Fibroblast of the conjunctiva (primary cell): ENCODE measurements at regions not wholly inside any gene's neighbourhood (a gene's known extent, or its start where the extent isn't known, plus 50 kb on each side); places are given as distances from the start of the nearest gene placed in this dataset.
"Not testable (repeated sequence)": the region's sequence is repeated elsewhere in the genome, so short reads cannot be mapped to it uniquely, and the experiment has no call there.

Experiments
- DNase-seq: peaks from one replicate; pipeline ENCODE4 v3.0.0-alpha.2; 2010; ENCODE audit warnings: low read depth

DNA sequence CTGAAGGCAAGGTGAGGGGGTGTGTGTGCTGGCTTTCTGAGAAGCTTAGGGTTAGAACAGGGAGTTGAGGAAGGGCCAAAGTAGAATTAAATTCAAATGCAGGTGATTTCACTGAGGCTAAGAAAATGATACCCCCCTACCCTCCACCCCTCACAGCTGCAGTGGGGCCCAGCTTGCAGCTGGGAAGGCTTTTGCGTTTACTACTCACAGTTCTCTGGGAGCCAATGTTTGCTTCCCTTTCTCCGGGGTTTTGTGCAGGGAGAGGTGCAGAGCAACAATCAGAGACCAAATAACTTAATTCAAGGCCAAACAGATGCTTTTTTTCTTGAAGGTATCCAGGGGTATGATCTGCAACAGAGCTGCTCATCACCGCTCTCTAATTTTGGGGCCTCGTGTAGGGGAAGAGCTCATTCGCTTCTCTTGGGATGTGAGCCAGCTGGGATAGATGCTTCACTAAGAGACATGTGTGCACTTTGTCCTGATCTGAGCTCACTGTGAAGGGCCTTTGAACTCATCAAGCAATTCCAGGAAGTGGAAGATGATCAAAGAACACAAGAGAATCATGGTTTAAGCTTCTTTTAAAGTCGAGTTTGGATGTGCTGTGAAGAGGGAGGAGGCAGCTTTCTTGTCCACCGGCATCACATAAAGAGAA, 122.7 kb upstream of the C1GALT1C1 start:
- DNase-seq, result no peak

DNA sequence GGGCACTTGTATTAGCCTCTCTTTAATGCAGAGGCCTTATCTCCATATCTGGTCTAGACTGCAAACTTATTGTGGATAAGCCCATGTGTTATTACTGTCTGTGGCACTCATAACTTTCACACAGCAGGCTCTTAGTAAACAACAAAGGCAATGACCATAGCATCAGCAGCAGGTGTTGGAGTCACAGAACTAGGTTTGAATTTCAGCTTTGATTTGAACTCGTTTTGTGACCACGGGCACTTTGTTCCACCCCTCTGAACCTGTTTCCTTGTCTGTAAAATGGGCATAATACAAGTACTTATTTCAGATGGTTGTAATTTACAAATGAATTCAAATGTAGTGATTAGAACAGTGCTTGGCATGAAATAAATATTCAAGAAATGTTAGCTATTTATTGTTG, 121.8 kb upstream of the C1GALT1C1 start:
- no peak for DNase-seq

DNA sequence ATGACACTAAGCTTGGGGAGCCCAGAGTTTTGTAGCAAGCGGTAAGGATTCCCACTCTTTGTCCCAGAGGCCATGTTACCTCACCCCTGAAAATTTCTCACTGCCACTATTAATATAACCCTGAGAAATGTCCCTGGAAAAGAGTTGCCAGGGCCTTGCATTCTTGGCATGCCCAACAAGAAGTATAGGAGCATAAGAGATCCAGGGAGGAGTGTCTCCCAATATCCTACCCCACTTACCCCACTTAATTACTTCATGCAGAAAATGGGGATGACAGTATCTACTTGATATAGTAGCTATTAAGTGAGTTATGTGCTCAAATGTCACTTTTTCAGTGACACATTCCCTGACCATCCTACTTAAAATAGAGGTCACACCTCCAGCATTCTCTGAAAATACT, 120.5 kb upstream of the C1GALT1C1 start:
- no peak for DNase-seq

DNA sequence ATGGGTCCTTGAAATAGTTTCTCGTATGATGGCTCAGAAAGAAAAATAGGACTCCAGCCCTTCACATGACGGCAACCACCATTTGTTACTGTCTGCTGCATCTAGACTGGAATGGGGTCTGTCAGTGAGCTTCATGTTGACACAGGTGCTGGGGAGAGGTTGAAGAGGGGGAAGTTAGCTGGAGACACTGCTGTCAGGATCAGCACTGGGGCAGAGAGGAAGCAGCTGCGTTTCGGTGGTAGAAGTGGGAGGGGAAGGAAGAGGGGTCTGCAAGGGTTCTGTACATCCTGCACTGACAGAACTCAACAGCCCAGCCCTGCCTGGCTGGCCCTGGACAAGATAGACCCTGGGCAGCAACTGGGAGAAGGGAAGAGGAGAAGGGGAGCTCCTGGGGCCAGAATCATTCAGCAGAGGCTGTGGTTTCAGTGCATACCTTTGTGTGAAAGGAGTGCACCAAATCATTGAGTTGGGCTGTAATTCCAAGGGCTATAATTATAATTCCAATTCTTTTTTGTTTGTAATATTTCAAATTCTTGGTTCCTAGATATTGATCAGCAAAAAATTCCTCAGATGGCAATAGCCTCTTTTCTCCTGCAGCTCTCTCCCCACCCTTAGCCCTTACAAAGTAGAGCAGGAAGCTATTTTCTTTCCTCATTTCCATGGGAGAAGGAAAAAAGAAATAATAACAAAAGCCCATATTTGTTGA, 119.4 kb upstream of the C1GALT1C1 start:
- DNase-seq, result no peak

DNA sequence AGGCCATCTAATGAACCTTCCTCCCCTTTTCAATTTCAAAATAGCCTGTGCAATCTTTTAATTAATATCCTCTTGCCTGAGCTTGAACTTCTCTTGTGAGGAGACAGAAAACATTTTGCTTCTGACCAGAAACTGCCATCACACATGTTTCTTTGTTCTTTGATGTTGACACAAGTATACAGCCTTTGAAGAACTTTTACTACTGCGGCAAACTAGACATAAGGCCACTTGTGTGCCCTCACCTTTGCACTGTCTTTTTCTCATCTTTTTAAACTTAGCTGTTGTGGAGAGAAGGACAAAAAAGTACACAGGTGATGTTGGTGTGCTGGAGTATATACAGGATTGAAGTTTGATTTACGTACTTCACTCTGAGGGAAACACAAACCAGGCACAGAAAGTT, 116.3 kb upstream of the C1GALT1C1 start:
- no peak for DNase-seq

DNA sequence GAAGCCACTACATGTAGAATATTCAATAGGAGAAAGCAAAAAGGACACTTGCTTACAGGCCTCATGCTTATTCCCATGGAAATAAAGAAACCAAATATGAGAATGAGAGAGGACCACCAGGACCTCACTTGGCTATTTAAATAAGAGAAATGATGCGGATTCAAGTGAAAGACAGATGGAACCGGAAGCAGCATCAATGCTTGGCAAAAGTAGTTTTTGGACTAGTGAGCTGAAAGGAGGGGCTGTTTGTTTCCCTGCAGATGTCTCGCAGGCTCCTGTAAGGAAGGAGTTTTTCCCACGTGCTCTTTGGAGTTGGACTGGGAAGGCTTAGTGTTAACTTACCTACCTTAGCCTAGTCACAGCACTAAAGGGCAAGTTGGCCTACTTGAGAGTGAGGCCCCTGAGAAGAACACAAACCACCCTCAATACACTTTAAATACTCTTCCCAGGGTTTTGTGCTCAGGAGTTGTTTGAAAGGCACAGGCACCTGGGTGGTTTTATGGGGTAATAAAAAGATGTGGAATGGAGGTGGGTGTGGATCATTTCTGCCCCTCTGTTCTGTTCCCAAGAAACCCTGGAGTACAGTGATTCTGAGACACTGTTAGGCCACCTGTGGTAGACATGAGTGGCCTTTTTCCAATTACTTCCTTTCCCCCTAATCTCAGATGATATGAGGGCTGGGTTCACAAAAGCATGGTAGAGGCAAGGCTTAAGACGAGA, 113.3 kb upstream of the C1GALT1C1 start:
- no peak for DNase-seq

DNA sequence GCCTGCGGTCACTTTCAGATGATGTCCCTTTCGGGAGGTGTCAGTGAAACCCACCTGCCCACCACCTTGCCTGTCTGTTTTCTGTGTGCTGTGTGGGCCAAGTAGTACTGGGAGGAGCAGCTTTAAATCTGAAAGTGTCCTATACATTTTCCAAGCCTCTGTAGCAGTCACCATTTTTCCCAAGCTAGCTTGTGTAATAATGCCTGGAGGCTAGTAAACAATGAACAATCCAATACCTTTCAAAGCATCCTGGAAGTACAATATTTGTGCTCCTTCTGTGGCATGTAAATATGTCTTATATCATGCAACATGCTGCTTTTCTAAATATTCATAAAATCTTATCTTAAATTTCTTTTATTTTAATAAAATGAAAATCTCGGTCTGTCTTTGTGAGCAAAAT, 111.6 kb upstream of the C1GALT1C1 start:
- no peak for DNase-seq

DNA sequence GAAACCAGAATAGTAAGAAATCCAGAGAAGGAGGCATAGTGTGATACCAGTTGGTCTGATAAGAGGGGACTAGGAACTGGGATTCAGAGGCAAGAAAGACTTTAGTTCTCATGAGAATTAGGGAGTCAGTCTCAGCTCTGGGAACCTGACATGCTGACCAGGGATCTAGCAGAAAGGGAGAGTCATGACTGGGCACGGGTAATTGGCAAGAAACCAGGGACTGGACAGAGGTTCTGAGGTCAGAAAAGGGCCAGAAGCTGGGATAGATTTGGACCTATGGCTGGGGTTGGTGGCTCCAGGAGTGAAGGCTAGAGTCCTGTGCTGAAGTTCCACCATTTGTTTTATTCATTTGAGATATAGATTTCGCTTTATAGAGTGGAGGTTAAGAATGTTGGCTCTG, 110.2 kb upstream of the C1GALT1C1 start:
- no peak for DNase-seq

DNA sequence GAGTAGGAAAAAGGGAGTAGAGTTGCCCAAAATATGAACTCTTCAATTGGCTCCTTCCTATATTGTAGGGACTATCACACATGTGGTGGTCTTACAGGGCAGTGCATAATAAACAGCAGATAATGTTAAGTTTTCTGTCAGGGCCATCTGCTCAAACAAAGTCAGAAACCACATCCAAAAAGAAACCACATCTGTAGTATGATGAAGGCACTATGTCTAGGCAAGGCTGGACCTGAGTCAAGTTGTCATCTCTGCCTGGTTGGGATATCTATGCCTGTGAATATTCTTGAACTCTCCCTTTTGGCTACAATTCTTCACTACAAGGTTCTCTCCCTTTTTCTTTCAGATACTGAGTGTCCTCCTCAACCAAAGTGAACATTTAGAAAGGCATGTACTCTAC, 109.4 kb upstream of the C1GALT1C1 start:
- no peak for DNase-seq

DNA sequence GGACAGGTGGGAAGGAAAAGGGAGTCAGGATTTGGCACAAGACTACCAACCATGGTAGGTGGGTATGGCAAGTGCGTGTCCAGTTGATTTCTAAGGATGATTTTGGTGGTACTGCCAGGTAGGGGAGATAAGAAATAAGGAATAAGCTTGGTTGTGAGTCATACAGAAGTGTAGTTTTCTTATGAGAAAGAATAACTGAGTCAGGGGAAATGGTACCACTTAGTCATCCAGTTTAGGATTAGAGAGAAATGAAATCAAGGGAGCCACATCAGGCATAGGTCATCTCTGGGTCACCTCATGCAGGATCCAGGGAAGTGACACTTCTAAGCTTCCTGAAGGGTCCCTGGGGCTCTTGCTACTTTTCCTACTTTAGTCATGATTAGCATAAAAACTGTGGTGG, 107.1 kb upstream of the C1GALT1C1 start:
- DNase-seq, result no peak

DNA sequence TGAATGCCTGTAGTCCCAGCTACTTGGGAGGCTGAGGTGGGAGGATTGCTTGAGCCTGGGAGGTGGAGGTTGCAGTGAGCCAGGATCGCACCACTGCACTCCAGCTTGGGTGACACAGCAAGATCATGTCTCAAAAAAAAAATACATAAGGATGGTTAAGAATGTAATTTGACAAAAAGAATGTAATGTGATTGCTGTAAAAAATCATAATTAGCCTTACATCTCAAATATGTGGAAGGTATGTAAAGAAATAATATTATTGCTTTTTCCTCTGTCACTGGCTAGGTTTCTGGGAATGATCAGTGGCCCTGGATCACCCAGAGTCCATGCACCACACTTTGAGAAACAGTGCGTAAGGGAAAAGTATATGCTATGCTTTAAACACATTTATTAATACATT, 106.1 kb upstream of the C1GALT1C1 start:
- DNase-seq, result no peak

DNA sequence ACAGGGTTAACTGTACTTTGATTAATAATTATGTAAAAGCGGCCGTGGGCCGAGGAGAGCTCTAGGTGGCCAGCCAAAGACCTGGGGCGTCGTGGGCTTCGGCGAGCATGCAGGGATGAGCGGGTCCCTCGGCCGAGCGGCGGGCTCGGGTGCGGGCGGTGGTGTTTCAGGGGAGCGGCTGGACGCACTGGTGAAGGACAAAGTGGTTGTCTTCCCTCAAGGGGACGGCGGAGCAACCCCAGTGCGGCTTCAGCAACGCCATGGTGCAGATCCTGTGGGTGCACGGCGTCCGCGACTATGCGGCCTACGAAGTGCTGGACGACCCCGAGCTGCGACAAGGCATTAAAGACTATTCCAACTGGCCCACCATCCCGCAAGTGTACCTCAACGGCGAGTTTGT, 103.0 kb upstream of the C1GALT1C1 start:
- no peak for DNase-seq

DNA sequence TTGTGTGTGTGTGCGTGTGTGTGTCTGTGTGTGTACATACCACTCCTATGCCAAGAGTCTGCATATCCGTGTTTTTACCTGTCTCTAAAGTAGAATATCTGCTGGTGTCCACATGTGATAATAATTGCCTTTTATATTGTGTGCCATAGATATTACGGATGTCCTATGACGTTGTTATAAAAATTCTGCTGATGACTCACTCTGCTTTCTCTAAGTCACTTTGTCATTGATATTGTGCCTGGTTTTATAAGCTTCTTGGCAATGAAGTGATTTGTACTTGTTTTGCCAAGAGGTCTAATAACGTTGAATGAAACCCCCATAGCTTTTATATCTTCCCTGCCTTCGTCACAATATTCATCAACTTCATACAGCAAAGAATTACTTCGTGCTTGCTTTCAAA, 102.6 kb upstream of the C1GALT1C1 start:
- no peak for DNase-seq

DNA sequence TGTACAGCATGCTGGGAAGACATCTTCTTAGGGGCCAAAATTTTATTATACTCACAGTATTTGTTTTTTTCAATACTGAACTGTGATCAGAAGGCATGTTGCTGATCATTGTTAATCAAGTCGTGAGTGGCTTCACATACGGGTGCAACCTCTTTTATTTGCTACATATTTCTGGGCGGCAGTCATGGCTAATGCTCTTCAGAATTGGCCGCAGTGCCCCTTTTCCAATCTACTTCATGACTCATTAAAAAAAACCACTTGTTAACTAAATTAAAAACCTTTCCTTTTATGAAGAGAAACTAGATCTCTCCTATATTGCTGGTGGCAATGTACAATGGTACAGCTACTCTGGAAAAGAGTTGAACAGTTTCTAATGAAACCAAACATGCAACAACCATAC, 101.5 kb upstream of the C1GALT1C1 start:
- no peak for DNase-seq

DNA sequence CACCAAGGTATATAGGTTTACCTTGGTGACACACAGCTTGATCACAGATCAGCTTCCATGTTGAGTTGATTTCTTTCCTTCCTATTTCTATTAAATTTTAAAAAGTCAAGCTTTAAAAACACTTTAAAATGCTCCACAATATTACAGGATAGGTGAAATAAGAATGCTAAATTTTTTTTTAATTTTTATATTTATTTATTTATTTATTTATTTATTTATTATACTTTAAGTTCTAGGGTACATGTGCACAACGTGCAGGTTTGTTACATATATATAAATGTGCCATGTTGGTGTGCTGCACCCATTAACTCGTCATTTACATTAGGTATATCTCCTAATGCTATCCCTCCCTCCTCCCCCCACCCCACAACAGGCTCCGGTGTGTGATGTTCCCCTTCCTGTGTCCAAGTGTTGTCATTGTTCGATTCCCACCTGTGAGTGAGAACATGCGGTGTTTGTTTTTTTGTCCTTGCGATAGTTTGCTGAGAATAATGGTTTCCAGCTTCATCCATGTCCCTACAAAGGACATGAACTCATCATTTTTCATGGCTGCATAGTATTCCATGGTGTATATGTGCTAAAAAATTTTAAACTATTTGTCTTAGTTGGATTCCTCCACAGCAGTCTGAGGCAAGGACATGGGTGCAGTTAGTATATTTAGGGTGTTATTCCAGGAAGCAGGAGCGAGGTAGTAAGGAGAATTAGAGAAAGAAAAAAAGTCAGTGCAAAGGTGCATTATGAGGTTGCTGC, 99.8 kb upstream of the C1GALT1C1 start:
- not testable (repeated sequence) for DNase-seq

DNA sequence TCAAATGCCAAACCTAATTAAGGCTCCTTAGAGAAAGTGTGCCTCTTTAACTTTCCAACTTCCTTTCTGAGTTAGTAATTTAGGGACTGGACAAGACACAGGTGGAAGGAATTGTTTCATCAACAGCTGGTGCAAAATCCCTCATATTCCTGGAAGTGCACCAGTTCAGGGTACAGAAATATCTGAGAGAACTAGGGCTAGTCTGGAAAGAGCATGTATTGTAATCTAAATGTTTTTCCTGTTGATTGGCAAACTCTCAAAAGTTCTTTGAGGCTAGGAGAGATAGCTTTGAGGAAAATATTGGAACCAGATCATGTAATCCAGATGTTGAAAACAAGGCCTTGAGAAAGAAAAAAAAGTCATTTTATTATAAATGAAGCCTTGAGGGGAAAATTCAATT, 98.1 kb upstream of the C1GALT1C1 start:
- DNase-seq, result no peak

DNA sequence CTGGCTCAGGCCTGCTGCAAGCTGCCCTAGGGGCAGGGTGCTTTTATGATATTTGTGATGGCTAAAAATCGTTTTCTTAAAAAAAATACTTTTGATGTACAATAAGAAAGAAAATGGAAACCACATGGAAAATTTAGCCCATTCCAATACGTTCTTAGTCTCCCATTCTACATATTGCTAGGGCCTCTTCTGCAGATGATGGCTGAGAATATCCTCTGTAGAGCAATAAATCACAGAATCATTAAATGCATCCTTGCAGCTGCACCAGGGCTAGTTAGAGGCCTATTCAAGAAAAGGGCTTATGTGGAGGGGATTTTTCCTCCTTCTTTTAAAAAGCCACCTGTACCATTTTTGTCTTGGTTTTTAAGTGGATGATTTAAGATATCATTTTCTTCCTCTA, 97.6 kb upstream of the C1GALT1C1 start:
- no peak for DNase-seq

DNA sequence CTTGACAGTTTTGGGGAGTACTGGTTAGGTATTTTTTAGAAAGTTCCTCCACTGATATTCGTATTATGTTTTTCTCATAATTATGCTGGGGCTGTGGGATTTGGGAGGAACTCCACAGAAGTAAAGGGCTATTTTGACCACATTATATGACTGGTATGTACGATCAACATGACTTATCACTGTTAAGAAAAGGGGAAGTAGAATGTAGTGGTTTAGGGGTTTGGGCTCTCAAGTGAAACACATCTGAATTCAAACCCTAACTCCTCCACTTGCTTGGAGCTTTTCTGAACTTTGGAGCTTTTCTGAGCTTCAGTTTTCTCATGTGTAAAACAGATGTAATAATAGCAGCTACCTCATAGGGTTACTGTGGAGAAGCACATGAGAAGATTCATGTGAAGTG, 96.4 kb upstream of the C1GALT1C1 start:
- no peak for DNase-seq

DNA sequence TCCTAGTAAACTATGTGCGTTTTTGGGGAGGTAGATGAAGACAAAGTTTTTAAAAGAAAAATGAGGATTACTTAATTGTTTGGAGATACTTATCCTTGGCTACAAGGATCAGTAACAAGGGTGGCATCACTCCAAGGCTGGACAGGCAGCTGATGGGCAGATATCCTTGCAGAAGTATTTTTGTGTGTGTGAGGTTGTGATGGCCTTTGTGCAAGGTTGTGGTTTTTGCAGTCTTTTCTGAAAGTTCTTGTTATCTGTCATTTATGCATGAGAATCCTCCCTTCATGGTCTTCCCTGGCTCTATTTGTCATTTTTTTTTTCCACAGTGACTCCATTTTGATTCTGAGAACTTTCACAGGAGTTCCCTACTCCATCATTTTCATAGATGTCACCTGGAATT, 96.0 kb upstream of the C1GALT1C1 start:
- no peak for DNase-seq

DNA sequence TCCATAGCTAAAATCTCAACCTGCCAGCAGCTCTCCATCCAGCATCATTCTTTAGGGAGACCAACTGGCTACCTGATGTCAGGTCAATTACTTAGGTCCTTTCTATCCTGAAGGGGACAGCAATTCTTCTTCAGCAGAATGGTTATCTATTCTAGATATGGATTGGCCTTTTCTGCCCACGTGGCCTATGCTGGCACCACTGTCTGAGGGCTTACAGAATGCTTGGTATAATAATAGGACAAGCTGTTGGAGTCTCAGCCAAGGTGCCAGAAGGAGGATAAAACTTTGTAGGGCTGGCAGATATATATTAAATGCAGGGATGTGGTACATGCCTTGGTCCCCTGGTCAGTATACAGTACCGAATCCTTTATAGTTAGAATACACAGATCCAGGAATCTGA, 89.8 kb upstream of the C1GALT1C1 start:
- DNase-seq, result no peak

DNA sequence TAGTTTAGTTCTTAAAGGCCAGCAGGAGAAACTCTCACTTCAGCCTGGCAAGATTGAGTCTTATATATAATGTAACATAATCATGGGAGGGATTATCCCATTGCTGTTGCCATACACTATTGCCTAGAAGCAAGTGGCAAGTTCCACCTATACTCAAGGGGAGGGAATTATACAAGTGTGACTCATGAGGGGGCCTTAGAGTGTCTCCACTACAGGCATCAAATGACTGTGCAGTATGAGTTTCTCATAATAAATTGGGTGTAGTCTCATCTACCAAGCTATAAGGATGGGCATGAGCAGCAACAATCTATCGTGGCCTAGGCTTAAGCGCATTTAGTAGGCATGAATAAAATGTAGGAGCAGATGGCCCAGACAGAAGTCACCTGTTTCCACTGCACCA, 89.1 kb upstream of the C1GALT1C1 start:
- DNase-seq, result no peak

DNA sequence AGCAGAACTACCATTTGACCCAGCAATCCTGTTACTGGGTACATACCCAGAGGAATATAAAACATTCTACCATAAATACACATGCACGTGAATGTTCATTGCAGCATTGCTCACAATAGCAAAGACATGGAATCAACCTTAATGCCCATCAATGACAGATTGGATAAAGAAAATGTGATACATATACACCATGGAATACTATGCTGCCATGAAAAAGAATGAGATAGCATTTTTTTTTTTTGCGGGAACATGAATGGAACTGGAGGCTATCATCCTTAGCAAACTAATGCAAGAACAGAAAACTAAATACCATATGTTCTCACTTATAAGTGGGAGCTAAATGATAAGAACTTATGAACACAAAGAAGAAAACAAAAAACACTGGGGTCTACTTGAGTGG, 72.5 kb upstream of the C1GALT1C1 start:
- not testable (repeated sequence) for DNase-seq

DNA sequence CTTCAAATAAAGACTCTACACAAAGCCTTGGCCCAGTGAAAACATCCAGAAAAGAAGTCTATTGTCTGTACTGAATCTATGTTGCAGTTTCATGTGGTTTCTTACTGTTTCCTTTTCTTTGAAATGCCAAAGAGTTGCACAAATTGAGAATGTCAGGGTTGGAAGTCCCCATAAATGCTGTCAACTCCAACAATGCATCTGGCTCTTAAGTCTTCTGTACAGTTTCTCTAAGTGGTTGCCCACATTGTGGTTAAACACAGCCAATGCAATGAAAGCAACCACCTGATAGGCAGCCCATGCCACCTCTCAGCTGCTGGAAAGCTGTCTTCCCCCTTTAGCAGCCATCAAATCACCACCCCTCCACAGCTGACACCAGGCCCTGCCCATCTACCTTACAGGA, 67.2 kb upstream of the C1GALT1C1 start:
- no peak for DNase-seq
